T-cell (primary cell): ENCODE measurements at regions not wholly inside any gene's neighbourhood (a gene's known extent, or its start where the extent isn't known, plus 50 kb on each side); places are given as distances from the start of the nearest gene placed in this dataset.

Experiments used
- ATAC-seq, 4 experiments: fragments of 200-7000 bp in 3 of 4; fragments of 150-1000 bp in 1 of 4; cut with Tn5 transposase; replicated peaks in 1 of 4; 1 replicate in 3 of 4; 2 replicates in 1 of 4; pipeline ENCODE4 v1.10.0; 2021; ENCODE audit warnings: moderate library complexity in 3 of 4, mild to moderate bottlenecking in 2 of 4, moderate number of reproducible peaks in 1 of 4
- CTCF ChIA-PET, 2 donors: fragments of 300-600 bp; sonication (Branson Sonifier 250); formaldehyde crosslinking; loops; one replicate each; lab custom pipeline; 2022; ENCODE audit warnings: antibody characterized with exemption in 2 of 2; lab: Charles Lee
- POLR2A ChIA-PET, 2 donors: fragments of 300-600 bp; sonication (Branson Sonifier 250); formaldehyde crosslinking; loops; one replicate each; lab custom pipeline; 2022; ENCODE audit warnings: antibody characterized with exemption in 2 of 2; lab: Charles Lee
- DNase-seq, 35 experiments: peaks; one replicate each; pipeline versions ENCODE4 v3.0.0 to v3.0.0-alpha.2; 2013 to 2023
- H3K27ac ChIP-seq: one replicate; pipeline ENCODE4 v1.5.1; 2013; ENCODE audit warnings: low read length
- H3K27me3 ChIP-seq, 2 experiments: replicated peaks in 1 of 2; 1 replicate in 1 of 2; 2 replicates in 1 of 2; pipeline versions ENCODE4 v1.6.1 to v1.7.0; 2013; ENCODE audit warnings: low read length in 1 of 2, mixed read lengths in 1 of 2; ENCODE audit not compliant: control insufficient read depth in 2 of 2, insufficient read depth in 2 of 2; ENCODE audit errors: extremely low read depth in 1 of 2
- H3K36me3 ChIP-seq, 2 donors: 1 replicate in 1 of 2; 2 replicates in 1 of 2; pipeline versions ENCODE4 v1.6.1 to v1.7.0; 2013; ENCODE audit warnings: low read length in 1 of 2; ENCODE audit not compliant: control insufficient read depth in 2 of 2, insufficient read depth in 1 of 2; ENCODE audit errors: extremely low read depth in 1 of 2
- H3K4me1 ChIP-seq, 2 experiments: 1 replicate in 1 of 2; 2 replicates in 1 of 2; pipeline versions ENCODE4 v1.6.1 to v1.7.0; 2013; ENCODE audit warnings: low read length in 2 of 2, mixed read lengths in 1 of 2; ENCODE audit not compliant: insufficient read depth in 2 of 2, control insufficient read depth in 1 of 2; ENCODE audit errors: extremely low read depth in 1 of 2
- H3K4me3 ChIP-seq, 2 donors: 1 replicate in 1 of 2; 2 replicates in 1 of 2; pipeline versions ENCODE4 v1.5.1 to v1.7.0; 2013; ENCODE audit warnings: mild to moderate bottlenecking in 2 of 2, low read length in 1 of 2, moderate library complexity in 1 of 2; ENCODE audit not compliant: control insufficient read depth in 1 of 2; ENCODE audit errors: extremely low read depth in 1 of 2
- H3K9me3 ChIP-seq: 2 replicates; pipeline ENCODE4 v1.7.0; 2013
- H3K27ac Mint-ChIP-seq, 2 donors: one replicate each; pipeline ENCODE4 v1.8.0; 2020 to 2021; ENCODE audit warnings: mild to moderate bottlenecking in 2 of 2, mixed read lengths in 2 of 2
- H3K27me3 Mint-ChIP-seq, 2 donors: one replicate each; pipeline ENCODE4 v1.8.0; 2021 to 2022; ENCODE audit warnings: mixed read lengths in 2 of 2
- H3K36me3 Mint-ChIP-seq: one replicate; pipeline ENCODE4 v1.8.0; 2021; ENCODE audit warnings: mixed read lengths
- H3K4me1 Mint-ChIP-seq, 3 donors: one replicate each; pipeline ENCODE4 v1.8.0; 2020 to 2022; ENCODE audit warnings: mixed read lengths in 3 of 3, mild to moderate bottlenecking in 1 of 3
- H3K4me3 Mint-ChIP-seq, 3 donors: one replicate each; pipeline ENCODE4 v1.8.0; 2020 to 2022; ENCODE audit warnings: mild to moderate bottlenecking in 3 of 3, mixed read lengths in 3 of 3, moderate library complexity in 3 of 3
- H3K9me3 Mint-ChIP-seq, 3 donors: one replicate each; pipeline ENCODE4 v1.8.0; 2020 to 2022; ENCODE audit warnings: mixed read lengths in 3 of 3
- WGBS: methylation state at CpG from one replicate; pipeline ENCODE4 v1.1.5; 2013; ENCODE audit warnings: missing lambda C conversion rate; ENCODE audit not compliant: insufficient coverage; 5-methylcytosine and 5-hydroxymethylcytosine counted together

DNA sequence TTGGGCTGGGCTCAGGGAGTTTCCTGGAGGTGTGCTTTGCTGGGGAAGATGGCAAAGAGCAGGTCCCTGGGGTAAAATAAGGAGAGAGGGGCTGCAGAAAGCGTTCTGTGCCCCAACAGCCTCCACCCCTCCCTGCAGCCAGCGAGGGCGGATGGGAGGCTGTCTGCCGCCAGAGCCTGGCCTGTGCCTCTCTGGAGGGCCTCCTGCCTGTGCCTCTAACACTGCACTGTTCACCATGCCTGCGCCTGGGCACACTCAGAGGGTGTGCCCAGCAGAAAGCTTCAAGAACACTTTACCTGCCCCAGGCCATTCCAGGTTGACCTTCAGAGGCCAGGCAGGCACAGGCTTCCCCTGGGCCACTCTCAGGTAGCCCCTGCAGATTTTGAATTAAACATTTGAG lies 77.7 kb upstream of the KLF13 start:
- peaks cover 0 to 34% of the 10 kb centered on the region in 2 experiments for H3K27me3 ChIP-seq
- H3K4me1 Mint-ChIP-seq: peaks cover 0 to 12% (median 2%) of the 10 kb centered on the region in 3 donors
- no peak overlapping the region for H3K27ac Mint-ChIP-seq
- H3K4me1 ChIP-seq: no peaks in the 10 kb centered on the region
- no peak overlapping the region for H3K4me3 Mint-ChIP-seq
- H3K36me3 ChIP-seq: no peaks in the 10 kb centered on the region
- H3K27ac ChIP-seq: no peak overlapping the region
- H3K9me3 ChIP-seq: no peaks in the 10 kb centered on the region
- H3K27me3 Mint-ChIP-seq: no peaks in the 10 kb centered on the region
- H3K36me3 Mint-ChIP-seq: no peaks in the 10 kb centered on the region
- DNase-seq: no peak
- H3K9me3 Mint-ChIP-seq: no peaks in the 10 kb centered on the region
- WGBS: 92% methylated on average over 4 of the region's 5 CpGs
- ChIA-PET POLR2A (no interaction called here), CTCF (no interaction called here)
- no peak for ATAC-seq
- H3K4me3 ChIP-seq: no peak overlapping the region

DNA sequence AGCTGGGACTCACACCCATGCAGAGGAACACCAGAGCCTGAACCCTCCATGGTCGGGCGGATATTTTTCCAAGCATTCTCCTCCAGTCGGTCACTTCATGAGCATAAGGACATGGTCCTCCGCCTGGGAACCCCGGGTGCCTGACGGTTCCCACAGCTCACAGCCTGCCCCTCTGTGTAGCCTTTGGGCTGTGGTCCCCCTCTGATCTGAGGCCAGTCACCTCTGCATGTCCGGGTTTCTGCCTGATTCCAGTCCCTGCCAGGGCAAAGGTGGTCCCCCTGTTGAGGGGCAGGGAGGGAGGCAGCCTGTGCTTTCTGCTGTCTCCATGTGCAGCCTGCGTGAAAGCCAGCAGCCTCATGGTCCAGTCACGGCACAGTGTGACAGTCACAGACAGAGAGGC lies 76.6 kb upstream of the KLF13 start:
- Histone ChIP-seq H3K27ac (no peak overlapping the region), H3K27me3 (peaks cover 0 to 34% of the 10 kb centered on the region in 2 experiments), H3K9me3 (no peaks in the 10 kb centered on the region), H3K4me1 (peaks cover 2 to 4% of the 10 kb centered on the region in 2 experiments), H3K36me3 (no peaks in the 10 kb centered on the region), H3K4me3 (no peak overlapping the region)
- 96% methylated on average over 8 of the region's 9 CpGs for WGBS
- Mint-ChIP-seq H3K27me3 (no peaks in the 10 kb centered on the region), H3K4me1 (peaks cover 1 to 21% (median 10%) of the 10 kb centered on the region in 3 donors), H3K9me3 (no peaks in the 10 kb centered on the region), H3K36me3 (no peaks in the 10 kb centered on the region), H3K27ac (no peak overlapping the region), H3K4me3 (no peak overlapping the region)
- ChIA-PET POLR2A (no interaction called here), CTCF (no interaction called here)
- DNase-seq: no peak
- no peak for ATAC-seq

DNA sequence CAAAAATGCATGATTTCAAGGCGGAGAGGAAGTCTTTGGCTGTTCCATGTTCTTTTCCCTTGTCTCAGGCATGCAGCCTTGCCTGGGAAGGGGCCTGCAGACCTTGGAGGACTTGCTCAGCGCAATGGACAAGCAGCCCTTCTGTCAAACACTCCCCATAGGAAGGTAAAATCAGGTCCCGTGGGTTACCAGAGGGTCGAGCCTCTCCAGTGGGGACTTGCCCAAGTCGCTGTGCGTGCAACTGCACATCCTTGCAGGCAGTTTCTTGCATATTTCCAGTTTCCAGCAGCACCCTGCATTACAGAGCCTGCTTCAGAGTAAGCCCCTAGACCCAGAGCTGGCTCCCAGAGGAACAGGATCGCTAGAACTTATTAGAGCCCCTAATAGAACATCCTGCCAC lies 75.5 kb upstream of the KLF13 start:
- Mint-ChIP-seq H3K27ac (no peak overlapping the region), H3K4me1 (peaks cover 3 to 27% (median 18%) of the 10 kb centered on the region in 3 donors), H3K36me3 (no peaks in the 10 kb centered on the region), H3K27me3 (no peaks in the 10 kb centered on the region), H3K4me3 (no peak overlapping the region), H3K9me3 (no peaks in the 10 kb centered on the region)
- peaks cover 4 to 11% of the 10 kb centered on the region in 2 experiments for H3K4me1 ChIP-seq
- CTCF ChIA-PET: no interaction called here
- 91% methylated on average over 6 of the region's 7 CpGs for WGBS
- no peak for ATAC-seq
- POLR2A ChIA-PET: no interaction called here
- H3K27me3 ChIP-seq: peaks cover 0 to 27% of the 10 kb centered on the region in 2 experiments
- no peak overlapping the region for H3K27ac ChIP-seq
- H3K4me3 ChIP-seq: no peak overlapping the region
- no peaks in the 10 kb centered on the region for H3K9me3 ChIP-seq
- no peaks in the 10 kb centered on the region for H3K36me3 ChIP-seq
- no peak for DNase-seq

DNA sequence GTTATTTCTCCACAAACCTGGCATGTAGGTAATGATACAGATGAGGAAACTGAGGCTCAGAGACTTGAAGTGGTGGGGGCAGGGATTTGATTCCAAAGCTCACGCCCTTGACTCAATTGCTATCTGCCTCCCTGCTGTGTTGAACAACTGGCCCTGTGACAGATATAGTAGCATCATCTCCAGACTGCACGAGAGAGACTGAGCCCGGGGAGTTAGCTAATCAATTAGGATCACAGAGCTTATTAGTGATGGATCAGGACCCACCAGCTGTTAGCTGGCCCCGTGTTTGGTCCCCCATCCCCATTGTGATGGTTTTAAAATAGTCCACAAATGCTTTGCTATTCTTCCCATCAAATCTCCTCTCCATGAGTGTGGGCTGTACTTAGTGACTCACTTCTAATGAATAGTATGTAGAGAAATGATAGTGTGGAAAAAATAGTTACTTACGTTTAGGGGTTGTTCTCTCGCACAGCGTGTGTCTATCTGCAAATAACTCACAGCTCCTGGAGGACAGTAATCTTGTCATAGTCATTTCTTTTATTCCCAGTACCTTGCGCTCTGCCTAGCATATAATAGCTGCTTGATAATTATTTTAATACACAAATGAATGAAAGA lies 74.4 kb upstream of the KLF13 start:
- no peak overlapping the region for H3K4me3 ChIP-seq
- H3K36me3 ChIP-seq: no peaks in the 10 kb centered on the region
- ChIA-PET POLR2A (interaction anchor here (0.7 to 1.8 kb wide), 3 partner anchors 10 to 144 kb away, joined by 4 to 8 read pairs (median 6); no protein-coding TSS in a partner anchor), CTCF (no interaction called here)
- ATAC-seq (no peak), DNase-seq (no peak)
- H3K27ac ChIP-seq: no peak overlapping the region
- peaks cover 10 to 22% of the 10 kb centered on the region in 2 experiments for H3K4me1 ChIP-seq
- Mint-ChIP-seq H3K36me3 (no peaks in the 10 kb centered on the region), H3K9me3 (no peaks in the 10 kb centered on the region), H3K27me3 (no peaks in the 10 kb centered on the region), H3K4me3 (no peak overlapping the region), H3K27ac (no peak overlapping the region), H3K4me1 (peaks cover 13 to 28% (median 27%) of the 10 kb centered on the region in 3 donors)
- H3K27me3 ChIP-seq: peaks cover 0 to 25% of the 10 kb centered on the region in 2 experiments
- 100% methylated on average over 1 of the region's 8 CpGs for WGBS
- no peaks in the 10 kb centered on the region for H3K9me3 ChIP-seq

DNA sequence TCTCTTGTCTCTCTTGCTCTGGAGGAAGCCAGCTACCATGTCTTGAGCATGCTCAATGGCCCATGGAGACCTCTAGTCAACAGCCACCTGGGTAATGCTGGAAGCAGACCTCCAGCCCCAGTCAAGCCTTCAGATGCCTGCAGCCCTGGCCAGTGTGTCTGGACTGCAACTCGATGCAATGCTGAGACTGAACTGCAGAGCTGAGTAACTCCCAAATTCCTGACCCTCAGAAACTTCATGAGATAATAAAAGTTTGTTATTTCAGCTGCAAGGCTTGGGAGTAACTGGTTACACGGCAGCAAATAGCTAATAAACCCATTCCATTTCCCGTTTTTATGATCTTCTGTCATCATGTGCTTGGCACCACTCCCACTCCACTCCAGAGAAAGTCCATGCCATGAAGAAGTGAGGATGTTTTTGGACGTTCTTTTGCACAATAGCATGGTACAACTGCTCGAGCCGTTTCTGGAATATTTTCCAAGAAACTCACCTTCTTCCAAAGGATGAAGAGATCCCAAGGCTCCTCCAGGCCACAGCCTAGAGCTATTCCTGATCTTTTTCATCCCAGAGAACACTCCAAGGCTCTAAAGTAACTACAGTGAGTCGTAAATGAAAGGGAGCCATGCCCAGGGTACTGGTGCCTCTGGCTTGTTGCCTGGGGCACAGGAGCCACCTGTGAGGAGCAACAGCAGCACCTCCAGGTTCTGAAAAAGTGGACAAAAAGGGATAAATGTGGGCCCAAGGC lies 72.0 kb upstream of the KLF13 start:
- H3K36me3 ChIP-seq: no peaks in the 10 kb centered on the region
- no peaks in the 10 kb centered on the region for H3K9me3 ChIP-seq
- peak overlapping the region in 1 of 2 donors; percentile 67 for H3K27ac Mint-ChIP-seq
- CTCF ChIA-PET: interaction anchor here (0.6 to 1.1 kb wide), 3 partner anchors 27 to 301 kb away, joined by 3 read pairs; no protein-coding TSS in a partner anchor
- POLR2A ChIA-PET: interaction anchor here in 1 of 2 donors (0.5 kb wide), 1 partner anchor 36 kb away, joined by 3 read pairs; no protein-coding TSS in a partner anchor
- H3K4me3 ChIP-seq: no peak overlapping the region
- peaks cover 10 to 30% of the 10 kb centered on the region in 2 experiments for H3K4me1 ChIP-seq
- H3K4me3 Mint-ChIP-seq: no peak overlapping the region
- no peaks in the 10 kb centered on the region for H3K36me3 Mint-ChIP-seq
- H3K27me3 Mint-ChIP-seq: no peaks in the 10 kb centered on the region
- peaks cover 0 to 9% of the 10 kb centered on the region in 2 experiments for H3K27me3 ChIP-seq
- H3K27ac ChIP-seq: no peak overlapping the region
- H3K4me1 Mint-ChIP-seq: peaks cover 25 to 43% (median 43%) of the 10 kb centered on the region in 3 donors
- 100% methylated on average over 1 of the region's 7 CpGs for WGBS
- ATAC-seq (no peak), DNase-seq (no peak)
- no peaks in the 10 kb centered on the region for H3K9me3 Mint-ChIP-seq

DNA sequence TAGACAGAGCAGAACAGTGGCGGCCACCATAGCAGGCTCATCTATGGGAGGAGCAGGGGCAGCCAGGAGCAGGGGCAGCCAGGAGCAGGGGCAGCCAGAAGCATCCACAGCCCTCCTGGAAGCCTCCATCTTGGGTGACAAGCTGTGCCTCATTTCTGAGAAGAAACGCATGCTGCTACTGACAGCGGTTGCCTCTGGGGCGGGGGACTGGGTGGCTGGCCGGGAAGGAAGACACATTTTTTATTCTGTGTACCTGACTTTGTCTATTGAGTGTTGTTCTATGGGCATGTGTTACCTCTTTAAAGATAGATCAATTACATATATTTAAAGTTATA lies 71.5 kb upstream of the KLF13 start:
- 83% methylated on average over 1 of the region's 5 CpGs for WGBS
- CTCF ChIA-PET: interaction anchor here in 1 of 2 donors (0.6 kb wide), 1 partner anchor 26 kb away, joined by 3 read pairs; no protein-coding TSS in a partner anchor

More for the DNA sequence above, 71.5 kb upstream of the KLF13 start:
- H3K27ac Mint-ChIP-seq: no peak overlapping the region
- H3K4me3 Mint-ChIP-seq: no peak overlapping the region
- no peaks in the 10 kb centered on the region for H3K9me3 ChIP-seq
- no peaks in the 10 kb centered on the region for H3K27me3 Mint-ChIP-seq
- POLR2A ChIA-PET: no interaction called here
- peaks cover 12 to 30% of the 10 kb centered on the region in 2 experiments for H3K4me1 ChIP-seq
- no peak overlapping the region for H3K4me3 ChIP-seq
- no peaks in the 10 kb centered on the region for H3K36me3 Mint-ChIP-seq
- peaks cover 0 to 9% of the 10 kb centered on the region in 2 experiments for H3K27me3 ChIP-seq
- ATAC-seq (peak in 1 of 4 experiments; percentile 38), DNase-seq (no peak)
- H3K36me3 ChIP-seq: no peaks in the 10 kb centered on the region
- no peaks in the 10 kb centered on the region for H3K9me3 Mint-ChIP-seq
- H3K4me1 Mint-ChIP-seq: peaks cover 25 to 46% (median 43%) of the 10 kb centered on the region in 3 donors
- no peak overlapping the region for H3K27ac ChIP-seq
